Uterus (tissue), 3 donors: ENCODE measurements at regions not wholly inside any gene's neighbourhood (a gene's known extent, or its start where the extent isn't known, plus 50 kb on each side); places are given as distances from the start of the nearest gene placed in this dataset.

Source experiments
- DNase-seq, 2 donors: peaks; one replicate each; pipeline ENCODE4 v3.0.0-alpha.2; 2019 to 2020
- H3K27ac ChIP-seq, 2 donors: fragments of 200-600 bp; sonication (generic); 1 replicate in 1 of 2; 2 replicates in 1 of 2; pipeline ENCODE4 v1.5.1; 2016 to 2018
- H3K27me3 ChIP-seq, 2 donors: fragments of 200-600 bp; sonication (generic); one replicate each; pipeline ENCODE4 v1.5.1; 2018 to 2019; ENCODE audit warnings: control low read depth in 1 of 2
- H3K36me3 ChIP-seq, 2 donors: fragments of 200-600 bp; sonication (generic); one replicate each; pipeline ENCODE4 v1.5.1; 2019; ENCODE audit warnings: control low read depth in 1 of 2
- H3K4me1 ChIP-seq, 2 donors: fragments of 200-600 bp; sonication (generic); one replicate each; pipeline ENCODE4 v1.5.1; 2018 to 2019; ENCODE audit warnings: control low read depth in 1 of 2
- H3K4me3 ChIP-seq, 2 donors: fragments of 200-600 bp; sonication (generic); 1 replicate in 1 of 2; 2 replicates in 1 of 2; pipeline ENCODE4 v1.5.1; 2018 to 2019; ENCODE audit warnings: mild to moderate bottlenecking in 1 of 2
- H3K9me3 ChIP-seq, 2 donors: fragments of 200-600 bp; sonication (generic); one replicate each; pipeline ENCODE4 v1.5.1; 2019; ENCODE audit warnings: control low read depth in 1 of 2
- CTCF ChIP-seq, 4 experiments: fragments of 200-600 bp in 2 of 4; fragments of 450-650 bp in 2 of 4; sonication (generic) in 2 of 4; IDR thresholded peaks; one replicate each; pipeline ENCODE4 v1.5.1; 2016 to 2019; ENCODE audit warnings: antibody characterized with exemption in 4 of 4, mild to moderate bottlenecking in 2 of 4, moderate library complexity in 1 of 4
- POLR2A ChIP-seq, 2 donors: fragments of 450-650 bp; IDR thresholded peaks; one replicate each; pipeline ENCODE4 v1.6.1; 2016; ENCODE audit warnings: antibody characterized with exemption in 2 of 2, mild to moderate bottlenecking in 1 of 2, moderate library complexity in 1 of 2
- intact Hi-C: fragments of 100-400 bp; cut with DNase I; formaldehyde crosslinking; loops from one replicate; pipeline ENCODE4 v1.15.1; 2023; ENCODE audit warnings: low total_unique reads
- donor health status: DM: yes; HTN: yes; CAD: no.

GRCh38 chr10:64519831-64520230 is 998.6 kb downstream of the REEP3 start:
- no peaks in the 10 kb centered on the region for H3K4me1 ChIP-seq
- no peaks in the 10 kb centered on the region for H3K27me3 ChIP-seq
- TF ChIP-seq POLR2A (IDR thresholded peaks at IDR 0.05) (no peak), CTCF (IDR thresholded peaks at IDR 0.05) (no peak)
- no peak overlapping the region for H3K4me3 ChIP-seq
- DNase-seq = no peak
- H3K9me3 ChIP-seq = no peaks in the 10 kb centered on the region
- intact Hi-C loops = no loop called here
- no peak overlapping the region for H3K27ac ChIP-seq
- H3K36me3 ChIP-seq = no peaks in the 10 kb centered on the region

GRCh38 chr10:64523065-64523759 is 1002.0 kb downstream of the REEP3 start:
- Histone ChIP-seq H3K4me3 (no peak overlapping the region), H3K27ac (no peak overlapping the region), H3K36me3 (no peaks in the 10 kb centered on the region), H3K27me3 (no peaks in the 10 kb centered on the region), H3K9me3 (no peaks in the 10 kb centered on the region), H3K4me1 (no peaks in the 10 kb centered on the region)
- intact Hi-C loops = no loop called here
- DNase-seq = no peak
- no peak for TF ChIP-seq CTCF (IDR thresholded peaks at IDR 0.05)
- no peak for TF ChIP-seq POLR2A (IDR thresholded peaks at IDR 0.05)

GRCh38 chr10:64528294-64529002 is 1007.2 kb downstream of the REEP3 start:
- no peaks in the 10 kb centered on the region for H3K36me3 ChIP-seq
- intact Hi-C loops = no loop called here

GRCh38 chr10:64529003-64529350 is 1007.8 kb downstream of the REEP3 start:
- intact Hi-C loops = no loop called here
- TF ChIP-seq POLR2A (IDR thresholded peaks at IDR 0.05) (no peak), CTCF (IDR thresholded peaks at IDR 0.05) (no peak)

More at GRCh38 chr10:64528294-64529002, 1007.2 kb downstream of the REEP3 start:
- H3K9me3 ChIP-seq = no peaks in the 10 kb centered on the region
- H3K27ac ChIP-seq = no peak overlapping the region
- H3K4me3 ChIP-seq = no peak overlapping the region
- H3K4me1 ChIP-seq = no peaks in the 10 kb centered on the region
- H3K27me3 ChIP-seq = no peaks in the 10 kb centered on the region
- no peak for DNase-seq
- TF ChIP-seq POLR2A (IDR thresholded peaks at IDR 0.05) = no peak
- no peak for TF ChIP-seq CTCF (IDR thresholded peaks at IDR 0.05)

GRCh38 chr10:64534616-64535015 is 1013.4 kb downstream of the REEP3 start:
- intact Hi-C loops = no loop called here
- TF ChIP-seq POLR2A (IDR thresholded peaks at IDR 0.05) (no peak), CTCF (IDR thresholded peaks at IDR 0.05) (no peak)
- H3K4me3 ChIP-seq = no peak overlapping the region
- H3K27me3 ChIP-seq = no peaks in the 10 kb centered on the region
- no peak for DNase-seq
- H3K9me3 ChIP-seq = no peaks in the 10 kb centered on the region
- H3K4me1 ChIP-seq = no peaks in the 10 kb centered on the region
- no peak overlapping the region for H3K27ac ChIP-seq
- no peaks in the 10 kb centered on the region for H3K36me3 ChIP-seq

More at GRCh38 chr10:64529003-64529350, 1007.8 kb downstream of the REEP3 start:
- H3K4me3 ChIP-seq = no peak overlapping the region
- DNase-seq = no peak
- H3K36me3 ChIP-seq = no peaks in the 10 kb centered on the region
- no peaks in the 10 kb centered on the region for H3K9me3 ChIP-seq
- no peaks in the 10 kb centered on the region for H3K27me3 ChIP-seq
- H3K27ac ChIP-seq = no peak overlapping the region
- no peaks in the 10 kb centered on the region for H3K4me1 ChIP-seq
